ENCODE measurements at regions not wholly inside any gene's neighbourhood (a gene's known extent, or its start where the extent isn't known, plus 50 kb on each side); places are given as distances from the start of the nearest gene placed in this dataset.

GRCh38 chr6:55969526-55969925, 94.1 kb upstream of the BMP5 start:
- TF ChIP-seq SNAI2 (CRISPR knock-in tag; IDR thresholded peaks at IDR 0.05) (no peak), TOX (CRISPR knock-in tag; IDR thresholded peaks at IDR 0.05; ENCODE audit: borderline replicate concordance) (no peak), OSR1 (CRISPR knock-in tag; IDR thresholded peaks at IDR 0.05) (no peak), RARB (CRISPR knock-in tag; IDR thresholded peaks at IDR 0.05) (no peak), ISL1 (CRISPR knock-in tag; IDR thresholded peaks at IDR 0.05) (no peak), ZFP3 (CRISPR knock-in tag; IDR thresholded peaks at IDR 0.05) (no peak), PATZ1 (CRISPR knock-in tag; IDR thresholded peaks at IDR 0.05; ENCODE audit: borderline replicate concordance) (no peak), TCF4 (CRISPR knock-in tag; IDR thresholded peaks at IDR 0.05; ENCODE audit: borderline replicate concordance) (no peak), CSDC2 (CRISPR knock-in tag; IDR thresholded peaks at IDR 0.05) (no peak), CREB5 (CRISPR knock-in tag; IDR thresholded peaks at IDR 0.05; ENCODE audit: low read depth) (no peak), CSRNP3 (CRISPR knock-in tag; IDR thresholded peaks at IDR 0.05) (no peak), BACH2 (CRISPR knock-in tag; IDR thresholded peaks at IDR 0.05; ENCODE audit: borderline replicate concordance) (no peak), ZNF565 (CRISPR knock-in tag; conservative IDR thresholded peaks at IDR 0.05; ENCODE audit: low read depth) (no peak), POU6F1 (CRISPR knock-in tag; IDR thresholded peaks at IDR 0.05; ENCODE audit: borderline replicate concordance, low read depth) (no peak), ZC3H10 (CRISPR knock-in tag; IDR thresholded peaks at IDR 0.05) (no peak), ESRRG (CRISPR knock-in tag; IDR thresholded peaks at IDR 0.05) (no peak), ZNF70 (CRISPR knock-in tag; IDR thresholded peaks at IDR 0.05) (no peak), ZFP30 (CRISPR knock-in tag; IDR thresholded peaks at IDR 0.05) (no peak), ARNTL (CRISPR knock-in tag; IDR thresholded peaks at IDR 0.05; ENCODE audit: borderline replicate concordance, low read depth) (no peak), PPARA (CRISPR knock-in tag; IDR thresholded peaks at IDR 0.05; ENCODE audit: borderline replicate concordance) (no peak)
- ATAC-seq = no peak

- no peak for TF ChIP-seq ZNF8 (CRISPR knock-in tag; IDR thresholded peaks at IDR 0.05)
- no peak for TF ChIP-seq PPARA (CRISPR knock-in tag; IDR thresholded peaks at IDR 0.05; ENCODE audit: borderline replicate concordance)
- TF ChIP-seq RARB (CRISPR knock-in tag; IDR thresholded peaks at IDR 0.05) = no peak
- no peak for TF ChIP-seq ISL1 (CRISPR knock-in tag; IDR thresholded peaks at IDR 0.05)
- no peak for TF ChIP-seq ZNF70 (CRISPR knock-in tag; IDR thresholded peaks at IDR 0.05)
- no peak for TF ChIP-seq PATZ1 (CRISPR knock-in tag; IDR thresholded peaks at IDR 0.05; ENCODE audit: borderline replicate concordance)
- no peak for TF ChIP-seq TCF4 (CRISPR knock-in tag; IDR thresholded peaks at IDR 0.05; ENCODE audit: borderline replicate concordance)
- TF ChIP-seq OSR1 (CRISPR knock-in tag; IDR thresholded peaks at IDR 0.05) = no peak
- no peak for TF ChIP-seq SNAI2 (CRISPR knock-in tag; IDR thresholded peaks at IDR 0.05)
- no peak for TF ChIP-seq TOX (CRISPR knock-in tag; IDR thresholded peaks at IDR 0.05; ENCODE audit: borderline replicate concordance)
- TF ChIP-seq CREB5 (CRISPR knock-in tag; IDR thresholded peaks at IDR 0.05; ENCODE audit: low read depth) = no peak
- TF ChIP-seq GLIS3 (CRISPR knock-in tag; IDR thresholded peaks at IDR 0.05) = no peak
- TF ChIP-seq ZC3H10 (CRISPR knock-in tag; IDR thresholded peaks at IDR 0.05) = no peak
- no peak for ATAC-seq
These were observed 93.5 kb upstream of the BMP5 start for GRCh38 chr6:55968926-55969325.

All from SK-N-SH treated with all-trans-retinoic acid at 6 μM for 48 hours (cell line).